HG03521 (cell line): ENCODE measurements at regions not wholly inside any gene's neighbourhood (a gene's known extent, or its start where the extent isn't known, plus 50 kb on each side); places are given as distances from the start of the nearest gene placed in this dataset.

ENCODE experiments used
- ATAC-seq: cut with Tn5 transposase; IDR thresholded peaks from one replicate; pipeline ENCODE4 v1.9.1; 2021; ENCODE audit warnings: mild to moderate bottlenecking, moderate library complexity; ENCODE audit not compliant: unreplicated experiment

DNA sequence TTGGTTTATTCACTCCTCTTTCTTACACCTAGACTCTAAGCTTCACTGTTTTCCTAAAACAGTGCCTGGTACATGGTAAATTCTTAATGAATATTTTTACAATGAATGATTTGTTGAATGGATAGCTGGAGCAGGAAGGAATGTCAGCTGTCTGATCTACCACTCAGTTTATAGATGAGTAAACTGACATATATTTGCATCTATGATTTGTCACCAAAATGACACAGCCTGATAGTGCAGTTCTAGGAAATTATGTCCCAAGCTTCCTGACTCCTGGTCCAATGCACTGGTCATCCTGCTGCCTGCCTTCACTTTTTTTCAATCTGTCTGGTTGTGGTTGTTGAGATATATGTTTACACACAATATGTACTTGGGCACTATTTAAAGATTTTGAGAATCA lies 651.7 kb upstream of the WWC1 start:
- ATAC-seq, result no peak

DNA sequence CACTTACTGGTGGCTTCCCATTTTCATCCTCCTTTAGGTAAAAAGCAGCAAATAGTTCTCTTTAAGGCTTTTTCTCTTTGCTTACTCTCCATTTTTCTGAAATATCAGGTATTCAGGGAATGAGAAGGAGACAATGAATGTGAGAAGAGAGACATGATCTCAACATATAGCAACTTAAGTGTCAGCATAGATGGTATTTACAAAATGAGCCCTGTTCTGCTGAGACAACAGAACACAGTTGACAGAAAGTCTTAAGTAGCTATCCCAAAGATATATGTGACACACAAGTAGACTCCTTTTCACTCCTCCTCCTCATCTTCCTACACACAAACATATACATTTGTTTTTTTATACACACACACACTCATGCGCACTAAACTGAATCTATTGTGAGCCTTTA lies 649.3 kb upstream of the WWC1 start:
- no peak for ATAC-seq

DNA sequence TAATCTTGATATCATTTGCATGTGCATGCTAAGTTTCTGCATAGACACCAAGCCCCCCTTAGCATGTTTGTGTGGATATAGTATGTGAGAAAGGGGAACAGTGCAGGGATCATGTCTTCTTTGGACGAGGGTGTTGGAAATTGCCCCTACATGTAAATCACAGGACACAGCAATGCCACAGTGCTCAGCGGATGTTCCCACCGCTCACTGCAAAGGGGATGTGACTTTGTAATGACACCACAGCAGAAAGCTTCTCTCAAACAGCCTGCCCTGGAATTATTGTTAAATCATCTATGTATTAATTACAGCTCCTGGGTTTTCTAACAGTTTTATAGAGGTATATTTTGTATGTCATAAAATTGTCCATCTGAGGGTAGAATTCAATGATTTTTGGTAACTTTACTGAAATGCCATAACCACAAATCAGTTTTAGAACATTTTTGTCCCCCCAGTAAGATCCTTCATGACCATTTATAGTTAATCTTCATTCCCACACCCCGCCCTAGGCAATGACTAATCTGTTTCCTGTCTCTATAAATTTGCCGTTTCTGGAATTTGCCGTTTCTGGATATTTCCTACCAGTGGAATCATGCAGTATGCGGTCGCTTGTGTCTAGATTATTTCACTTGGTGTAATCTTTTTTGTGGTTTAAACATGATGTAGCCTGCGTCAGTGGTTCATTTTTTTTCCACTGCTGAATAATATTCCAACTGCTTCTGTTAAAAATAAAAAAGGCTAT lies 648.5 kb upstream of the WWC1 start:
- no peak for ATAC-seq

DNA sequence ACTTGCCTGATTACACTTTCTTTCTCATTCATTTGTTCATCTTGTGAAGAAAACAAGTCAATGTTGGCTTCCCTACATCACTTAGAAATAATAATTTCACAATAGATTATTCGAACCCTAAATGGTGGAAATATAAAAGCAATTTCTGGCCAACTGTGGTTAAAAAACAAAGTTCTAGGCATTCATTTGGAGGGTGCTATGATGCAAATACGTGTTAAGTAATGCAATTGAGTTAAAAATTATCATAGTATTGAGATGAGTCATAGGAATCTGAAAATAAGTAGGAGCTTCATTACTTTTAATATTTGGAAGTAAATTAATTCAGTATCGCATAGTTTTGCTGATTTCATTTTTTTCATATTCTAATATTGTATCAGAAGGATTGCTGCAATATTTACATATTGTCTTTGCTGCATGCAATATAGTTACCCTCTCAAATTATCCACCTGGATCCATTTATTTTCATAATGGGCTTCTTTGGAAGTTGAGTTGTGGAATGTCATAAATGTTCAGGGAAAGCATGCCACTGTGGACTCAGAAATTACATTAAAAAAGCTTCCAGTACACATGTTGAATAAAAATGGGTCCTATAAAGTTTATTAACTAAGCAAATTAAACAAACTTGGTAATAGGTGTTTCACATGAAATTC lies 647.7 kb upstream of the WWC1 start:
- no peak for ATAC-seq

DNA sequence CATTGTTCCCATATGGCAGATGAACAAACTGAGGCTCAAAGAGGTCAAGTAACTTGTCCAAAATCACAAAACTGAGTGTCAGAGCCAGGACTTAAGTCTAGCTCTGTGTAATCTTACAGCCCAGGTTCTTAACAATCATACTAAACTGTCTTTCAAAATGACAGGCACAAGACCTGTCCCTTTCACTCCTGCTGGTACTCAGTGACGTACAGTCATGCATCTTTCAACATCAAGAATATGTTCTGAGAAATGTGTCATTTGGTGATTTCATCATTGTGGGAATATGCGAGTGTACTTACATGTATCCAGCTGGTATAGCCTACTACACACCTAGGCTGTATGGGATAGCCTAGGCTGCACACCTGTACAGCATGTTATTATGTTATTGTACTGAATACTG lies 646.8 kb upstream of the WWC1 start:
- ATAC-seq, result no peak

DNA sequence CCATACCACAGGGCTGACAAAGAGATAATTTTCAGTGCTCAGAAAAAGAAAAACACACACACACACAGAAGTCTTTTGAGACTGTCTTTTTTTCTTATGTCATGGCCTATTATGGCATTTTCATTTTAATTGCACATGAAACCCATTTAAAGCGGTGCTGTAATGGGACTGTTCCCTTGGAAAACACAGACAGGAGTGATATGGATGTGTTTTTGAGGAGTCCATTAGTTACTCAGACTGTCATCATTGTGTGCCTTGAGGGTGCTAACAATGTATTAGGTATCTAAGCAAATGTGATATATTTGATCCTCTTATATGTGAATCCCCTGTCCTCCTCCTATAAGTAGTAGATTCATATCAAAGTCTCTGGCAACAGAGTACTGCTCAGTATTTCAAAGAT lies 642.0 kb upstream of the WWC1 start:
- no peak for ATAC-seq

DNA sequence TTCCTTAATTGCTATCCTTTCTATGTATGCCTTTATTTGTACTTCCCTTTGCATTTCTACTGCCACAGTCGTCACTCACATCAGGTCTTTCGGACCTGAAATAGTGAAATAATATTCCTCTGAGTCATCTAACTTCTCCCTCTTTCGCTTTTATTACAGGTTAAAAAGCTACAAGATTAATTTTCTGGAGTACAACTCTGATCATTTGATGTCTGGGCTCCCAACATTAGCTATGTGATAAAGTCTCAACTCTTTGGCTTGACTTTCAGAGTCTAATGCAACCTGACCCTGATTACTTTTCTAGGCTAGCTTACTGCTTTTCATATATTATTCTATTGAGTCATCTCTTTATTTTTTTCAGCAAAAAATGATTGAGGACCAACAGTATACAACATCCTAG lies 638.8 kb upstream of the WWC1 start:
- no peak for ATAC-seq

DNA sequence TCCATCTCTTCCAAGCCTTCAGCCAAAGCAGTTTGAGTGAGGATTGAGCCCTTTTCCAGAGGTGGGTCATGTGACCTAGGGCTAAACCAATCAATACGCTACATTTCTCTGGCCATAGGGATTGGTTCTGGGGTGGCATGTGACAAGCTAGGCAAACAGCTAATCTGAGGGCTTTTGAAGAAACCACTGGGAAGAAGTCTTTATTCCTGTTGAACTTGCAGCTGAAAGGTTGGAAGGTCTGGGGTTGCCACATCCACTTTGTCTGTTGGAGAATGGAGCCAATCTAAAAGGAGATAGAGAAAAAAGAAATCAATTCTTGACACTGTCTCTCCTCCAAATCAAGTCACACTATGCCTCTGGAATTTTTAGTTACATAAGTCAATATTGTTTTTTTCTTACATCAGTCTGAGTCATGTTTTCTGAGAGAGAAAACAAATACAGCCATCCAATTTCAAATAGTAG lies 637.8 kb upstream of the WWC1 start:
- no peak for ATAC-seq

DNA sequence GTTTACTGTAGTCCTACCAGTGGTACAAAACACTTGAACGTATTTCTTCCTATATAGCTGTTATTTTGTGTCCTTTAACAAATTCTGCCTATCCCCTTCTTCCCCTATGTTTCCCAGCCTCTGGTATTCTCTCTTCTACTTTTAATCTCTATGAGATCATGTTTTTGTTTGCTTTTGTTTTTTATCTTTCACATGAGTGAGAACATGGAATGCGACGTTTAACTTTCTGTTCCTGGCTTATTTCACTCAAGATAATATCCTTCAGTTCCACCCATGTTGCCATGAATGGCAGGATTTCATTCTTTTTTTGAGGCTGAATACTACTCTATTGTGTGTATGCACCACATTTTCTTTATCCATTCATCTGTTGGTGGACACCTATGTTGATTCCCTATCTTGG lies 634.4 kb upstream of the WWC1 start:
- ATAC-seq, result no peak

DNA sequence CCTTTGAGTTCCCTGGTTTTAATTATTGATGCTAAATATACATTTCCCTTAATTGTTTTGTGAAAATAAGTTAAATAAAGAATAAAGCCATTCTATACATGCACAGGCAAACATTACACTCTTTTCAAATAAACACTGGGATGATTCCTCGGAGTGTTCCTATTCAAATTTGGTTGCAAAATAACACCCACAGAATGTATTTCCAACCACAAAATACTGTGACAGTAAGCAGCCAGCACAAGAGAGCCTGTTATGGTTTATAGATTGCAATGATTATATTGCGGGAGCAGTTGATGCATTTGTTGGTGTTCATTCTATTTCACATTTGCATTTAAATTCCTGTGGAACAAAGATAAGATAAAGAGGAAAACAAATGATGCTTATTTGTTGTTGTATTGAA lies 632.6 kb upstream of the WWC1 start:
- no peak for ATAC-seq

DNA sequence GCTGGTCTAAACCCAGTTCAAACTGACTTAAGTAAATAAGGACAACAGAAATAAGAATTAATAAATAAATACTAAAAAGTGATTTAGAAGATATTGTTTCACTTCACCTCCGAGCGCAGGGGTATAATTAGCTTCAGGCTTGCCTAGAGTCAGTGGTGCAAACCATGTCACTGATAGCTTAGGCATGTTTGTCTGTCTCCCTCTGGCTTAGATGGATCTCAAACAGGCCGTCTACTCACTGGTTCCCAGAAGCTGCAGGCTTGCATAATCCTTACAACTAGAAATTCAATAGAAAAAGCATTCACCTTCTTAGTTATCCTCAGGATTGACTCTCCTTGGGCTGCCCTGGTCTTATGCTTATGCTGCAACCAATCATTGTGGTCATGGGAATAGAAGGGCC lies 629.8 kb upstream of the WWC1 start:
- no peak for ATAC-seq

DNA sequence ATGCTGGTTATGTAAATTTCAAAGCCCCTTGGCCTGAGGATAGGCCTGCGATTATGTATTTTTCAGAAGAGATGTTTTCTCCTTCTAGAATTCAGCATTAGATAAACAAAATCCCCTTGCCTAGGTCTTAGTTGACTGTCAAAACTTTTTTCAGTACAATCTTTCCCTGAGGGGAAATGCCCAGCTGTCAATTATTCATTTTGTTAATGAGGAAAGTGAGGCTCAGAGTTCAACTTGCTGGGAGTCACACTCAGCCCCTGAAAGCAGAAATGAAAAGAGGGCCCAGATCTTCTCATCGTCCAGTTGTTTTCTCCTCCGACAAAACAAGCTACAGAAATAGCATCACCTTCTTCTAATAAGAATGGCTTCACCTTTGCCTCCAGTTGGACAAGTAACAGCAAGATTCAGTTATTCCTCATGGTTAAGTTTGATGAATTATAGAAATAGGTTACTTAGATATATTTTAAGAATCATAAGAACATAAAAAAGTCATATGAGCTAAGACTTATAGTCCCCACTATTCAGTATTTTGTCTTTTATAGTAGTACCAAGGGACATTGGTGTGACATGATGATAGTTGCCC lies 627.1 kb upstream of the WWC1 start:
- ATAC-seq, result no peak

DNA sequence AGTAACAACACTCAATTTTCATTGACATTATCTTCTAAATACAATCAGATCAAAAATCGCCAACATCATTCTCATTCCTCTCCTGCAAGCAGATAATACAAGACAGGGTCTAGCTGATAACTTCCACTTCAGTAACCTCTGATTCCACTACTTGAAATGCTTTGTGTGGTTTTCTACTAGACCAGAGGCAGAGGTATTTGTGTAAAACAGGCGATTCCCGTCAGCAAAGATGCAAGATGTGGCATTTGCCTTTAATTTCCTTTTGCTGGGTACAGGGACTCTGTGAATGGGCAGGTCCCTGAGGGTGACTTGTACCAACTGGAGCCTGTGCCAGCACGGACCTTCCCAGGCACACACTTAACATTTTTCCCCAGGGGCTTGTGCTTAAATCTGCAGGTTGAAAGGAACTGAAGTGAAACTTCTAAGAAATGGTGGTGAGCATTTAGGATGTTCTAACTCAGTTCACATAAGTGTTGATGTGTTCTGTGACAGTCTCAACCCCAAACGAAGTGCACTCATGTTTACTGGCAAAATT lies 625.5 kb upstream of the WWC1 start:
- ATAC-seq, result no peak

DNA sequence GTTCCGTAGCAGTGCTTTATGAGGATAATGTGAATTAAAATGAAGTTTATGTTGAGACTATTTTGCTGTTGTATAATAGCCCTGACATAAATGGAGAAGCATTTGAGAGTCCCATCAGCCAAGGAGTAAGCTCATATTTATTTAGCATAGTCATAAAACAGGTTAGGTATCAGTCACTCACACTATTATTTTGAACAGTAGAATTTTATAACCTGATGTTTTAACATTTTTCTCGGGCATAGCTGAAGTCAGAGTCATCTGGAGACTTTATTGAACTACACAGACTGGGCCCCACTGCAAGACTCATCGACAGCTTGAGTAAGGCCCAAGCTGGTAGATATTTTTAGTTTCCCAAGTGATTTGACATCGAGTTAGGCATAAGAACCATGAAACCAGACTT lies 620.3 kb upstream of the WWC1 start:
- ATAC-seq, result no peak

DNA sequence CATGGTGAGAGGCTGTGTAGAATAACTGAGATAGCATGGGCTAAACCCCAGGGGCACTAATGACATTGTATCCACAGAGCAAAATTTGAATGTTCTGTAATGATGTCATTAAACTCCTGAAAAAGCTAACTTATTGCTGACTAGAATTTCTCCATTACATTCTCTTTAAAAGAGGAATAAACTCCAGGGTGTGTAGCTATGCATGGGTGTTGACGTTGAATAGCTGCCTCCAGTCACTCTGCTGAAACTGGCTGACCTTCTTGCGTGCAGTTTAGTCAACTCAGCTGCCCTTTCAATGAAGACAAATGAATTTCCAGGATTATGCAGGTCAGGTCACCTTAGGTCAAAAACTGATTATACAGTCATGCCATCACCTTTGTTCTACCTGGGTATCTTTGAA lies 617.5 kb upstream of the WWC1 start:
- no peak for ATAC-seq

DNA sequence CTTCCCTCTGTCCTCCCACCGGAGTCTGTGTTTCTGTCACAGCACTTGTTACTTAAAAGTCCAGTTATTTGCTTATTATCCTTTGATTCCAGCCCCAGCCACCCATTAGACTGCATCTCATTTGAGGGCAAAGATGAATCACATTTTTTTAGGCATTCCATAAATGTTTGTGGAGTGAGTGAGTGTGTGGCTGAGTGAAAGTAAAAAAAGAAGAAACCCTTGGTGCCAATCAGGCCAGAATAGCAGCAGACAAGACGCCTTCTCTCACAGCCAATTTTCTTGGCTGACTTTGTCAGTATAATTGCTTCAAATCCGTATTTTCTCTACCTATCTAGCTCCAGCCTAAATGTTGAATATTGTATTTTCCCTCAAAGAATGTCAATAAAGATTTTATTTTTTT lies 613.0 kb upstream of the WWC1 start:
- no peak for ATAC-seq

DNA sequence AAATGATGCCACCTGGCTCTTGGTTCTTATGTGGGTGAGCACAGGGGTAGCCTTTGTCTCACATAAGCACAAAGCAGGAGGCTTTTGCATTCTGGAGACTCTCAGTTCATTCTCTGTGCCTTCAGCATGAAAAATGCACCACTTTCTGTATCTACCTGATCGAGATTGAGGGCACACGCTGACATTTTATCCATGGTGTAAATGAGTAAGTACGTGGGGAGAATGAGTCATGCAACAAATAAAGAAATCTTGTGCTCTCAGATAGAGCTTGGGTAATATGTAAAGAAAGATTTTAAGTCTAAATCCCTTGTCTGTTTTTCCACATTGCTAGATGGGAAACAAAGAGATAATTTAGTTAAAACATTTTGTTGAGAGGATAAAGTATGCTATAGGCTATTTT lies 607.2 kb upstream of the WWC1 start:
- ATAC-seq, result no peak

DNA sequence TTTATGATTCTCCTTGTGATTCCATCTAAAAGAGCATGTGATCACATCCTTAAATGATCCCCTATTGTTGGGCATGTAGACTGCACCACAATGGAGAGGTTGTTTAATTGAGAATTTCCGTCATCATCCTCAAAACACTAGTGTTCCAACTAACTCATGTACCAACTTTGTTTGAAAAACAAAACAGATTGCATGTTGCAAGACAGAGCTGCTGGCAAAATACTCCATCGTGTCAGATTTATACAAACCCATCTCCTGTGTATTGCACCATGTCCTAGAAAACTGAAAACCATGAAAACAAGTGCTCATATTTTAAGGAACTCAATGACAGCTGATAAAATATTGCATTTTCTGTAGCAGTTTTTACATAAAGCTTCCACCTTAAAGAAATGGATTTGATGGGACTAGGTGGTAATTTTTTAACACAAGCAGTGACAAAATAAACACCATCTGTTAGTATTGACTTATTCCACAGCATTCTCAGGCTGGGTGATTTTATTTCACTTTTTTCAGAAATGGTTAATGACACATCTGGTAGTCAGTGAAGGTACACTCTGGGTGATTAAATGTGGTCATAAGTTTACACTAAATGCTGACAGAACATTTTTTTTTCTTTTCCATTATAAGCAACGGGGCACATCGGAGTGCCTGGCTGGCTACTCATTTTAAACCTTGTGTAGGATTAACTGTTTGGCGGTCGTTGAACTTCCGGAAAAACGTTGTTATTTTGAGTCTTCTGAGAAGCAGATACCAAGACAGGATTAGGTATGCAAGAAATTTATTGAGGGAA lies 602.9 kb upstream of the WWC1 start:
- no peak for ATAC-seq

DNA sequence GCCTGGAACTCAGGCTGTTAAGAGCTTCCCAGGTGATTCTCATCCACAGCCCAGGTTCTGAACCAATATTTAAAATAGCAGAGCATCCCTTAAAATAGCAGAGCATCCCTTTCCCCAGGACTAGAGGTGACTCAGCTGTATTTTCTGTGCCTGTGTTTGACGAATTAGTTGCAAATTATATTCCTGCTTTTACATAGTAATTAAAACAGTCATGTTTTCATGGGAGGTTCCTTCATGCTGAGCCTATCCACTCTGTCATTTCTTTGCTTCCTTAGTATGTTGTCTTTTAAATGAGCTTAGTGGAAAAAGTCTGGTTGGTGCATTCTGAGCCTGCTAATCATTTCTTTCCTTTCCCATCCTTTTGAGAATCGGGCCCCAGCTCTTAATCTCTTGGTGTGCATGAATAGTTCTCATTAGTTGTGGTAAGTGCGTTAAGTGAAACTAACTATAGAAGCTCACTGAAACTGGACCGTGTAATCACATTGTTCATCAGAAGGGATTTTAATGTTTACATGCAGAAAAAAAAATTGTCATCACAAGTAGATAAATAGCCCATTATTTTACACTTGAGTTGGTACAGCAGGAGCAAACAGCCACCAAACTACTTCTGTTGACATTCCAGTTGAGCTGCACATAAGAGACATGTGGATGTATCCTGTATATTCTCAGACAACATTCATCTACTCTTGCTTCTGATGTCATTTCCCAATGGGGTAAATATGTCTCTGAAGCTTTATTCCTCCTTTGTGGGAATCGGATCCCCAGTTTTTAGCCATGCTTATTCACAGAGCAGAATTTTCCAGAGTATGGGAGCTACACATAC lies 596.9 kb upstream of the WWC1 start:
- ATAC-seq, result no peak

DNA sequence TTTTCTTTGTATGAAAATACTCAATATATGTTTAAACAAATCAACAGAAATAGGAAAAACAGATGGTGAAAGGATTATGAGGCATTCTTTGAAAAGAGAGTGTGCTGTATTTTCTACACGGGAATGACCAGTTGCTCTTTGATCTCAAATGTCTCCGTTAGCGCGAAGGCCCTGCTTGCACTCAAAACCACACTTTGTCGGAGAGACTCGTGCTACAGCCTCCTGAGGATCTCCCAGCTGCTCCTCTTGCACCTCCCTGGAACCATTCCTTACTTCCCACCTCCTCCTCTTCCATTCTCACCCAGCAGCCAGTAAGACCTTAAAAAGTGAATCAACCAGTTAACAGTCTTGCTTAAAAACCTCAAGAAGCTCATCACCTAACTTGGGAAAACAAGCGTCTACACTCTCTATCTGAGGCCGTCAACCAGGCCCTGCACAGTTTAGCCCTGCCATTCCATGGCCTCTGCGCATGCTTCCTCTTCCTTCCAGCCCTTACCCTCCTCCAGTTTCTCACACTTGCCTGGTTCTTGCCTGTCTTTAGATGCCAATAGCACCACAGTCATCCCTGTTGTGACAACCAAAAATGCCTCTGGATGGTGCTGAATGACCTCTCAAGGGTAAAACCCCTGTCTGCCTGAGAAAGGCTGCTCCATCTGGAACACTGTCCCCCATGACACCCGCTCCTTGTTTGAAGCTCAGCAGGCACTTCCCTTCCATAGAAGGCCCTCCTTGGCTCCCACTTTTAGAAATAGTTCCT lies 594.7 kb upstream of the WWC1 start:
- no peak for ATAC-seq
